ENCODE measurements at regions not wholly inside any gene's neighbourhood (a gene's known extent, or its start where the extent isn't known, plus 50 kb on each side); places are given as distances from the start of the nearest gene placed in this dataset.

DNA sequence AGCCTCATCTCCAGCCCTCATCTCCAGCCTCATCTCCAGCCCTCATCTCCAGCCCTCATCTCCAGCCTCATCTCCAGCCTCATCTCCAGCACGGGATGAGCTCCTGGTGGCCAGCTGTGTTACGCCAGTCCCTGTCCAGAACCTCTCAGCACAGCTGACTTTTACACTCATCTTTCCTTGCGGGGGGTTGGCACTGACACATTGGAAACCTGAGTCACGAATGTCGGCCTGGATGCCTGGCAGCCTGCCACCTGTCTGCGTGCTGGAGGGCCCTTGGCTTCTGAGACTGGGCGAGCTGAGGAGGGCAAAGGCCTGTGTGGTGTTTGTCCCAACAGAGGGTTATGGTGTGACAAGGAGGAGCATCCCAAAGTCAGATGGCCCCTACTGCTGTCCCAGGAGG is 66.1 kb upstream of the HGFAC start:
- Histone ChIP-seq H3K4me2 (no peak overlapping the region), H2AFZ (ENCODE audit: low read depth) (no peak overlapping the region), H3F3A (replicated peaks; ENCODE audit: insufficient read depth) (peaks cover 12% of the 10 kb centered on the region), H3K4me1 (ENCODE audit: control insufficient read depth in 1 of 2, insufficient read depth in 2 of 2, low read depth in 1 of 2, low read length in 1 of 2) (peaks cover 0 to 17% of the 10 kb centered on the region in 2 experiments; a peak in 3 of 4 replicates), H4K20me1 (ENCODE audit: insufficient read depth) (peaks cover 7% of the 10 kb centered on the region), H3K4me3 (ENCODE audit: low read depth in 2 of 2, low read length in 1 of 2) (no peak overlapping the region), H3K9me2 (no peaks in the 10 kb centered on the region), H3K27ac (ENCODE audit: low read depth in 2 of 2, low read length in 1 of 2) (peak overlapping the region in 1 of 2 experiments; percentile 11; a peak in 1 of 4 replicates), H3K36me3 (replicated peaks in 1 of 2; ENCODE audit: control insufficient read depth in 1 of 2, insufficient read depth in 2 of 2, low read length in 1 of 2) (peaks cover 0 to 22% of the 10 kb centered on the region in 2 experiments), H3K9me3 (no peaks in the 10 kb centered on the region), H3K27me3 (ENCODE audit: insufficient read depth) (no peaks in the 10 kb centered on the region), H3K9ac (no peak overlapping the region), H3K79me2 (ENCODE audit: insufficient read depth) (peaks cover 45% of the 10 kb centered on the region)
- 0 out of 2 replicates have a peak, but pooled peaks have one; percentile 28 for TF ChIP-seq RXRA (IDR thresholded peaks at IDR 0.05; ENCODE audit: borderline replicate concordance, low read depth)
- TF ChIP-seq SIN3A (IDR thresholded peaks at IDR 0.05; ENCODE audit: borderline replicate concordance, low read depth, low read length): peak; percentile 56; the same call in 1 of the 2 replicates
- TF ChIP-seq EP300 (IDR thresholded peaks at IDR 0.05; ENCODE audit: borderline replicate concordance in 1 of 2, low read depth in 1 of 2, low read length in 1 of 2): peak in 1 of 2 experiments; percentile 57; a peak in 1 of 4 replicates
- TF ChIP-seq, protein P1, sequence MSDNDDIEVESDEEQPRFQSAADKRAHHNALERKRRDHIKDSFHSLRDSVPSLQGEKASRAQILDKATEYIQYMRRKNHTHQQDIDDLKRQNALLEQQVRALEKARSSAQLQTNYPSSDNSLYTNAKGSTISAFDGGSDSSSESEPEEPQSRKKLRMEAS (IDR thresholded peaks at IDR 0.05; ENCODE audit: low read depth): peak; percentile 54; the same call in 1 of the 2 replicates
- peak; percentile 80 for TF ChIP-seq FOSL2 (IDR thresholded peaks at IDR 0.05; ENCODE audit: borderline replicate concordance, low read depth)
- peak; percentile 91 for TF ChIP-seq TCF12 (IDR thresholded peaks at IDR 0.05)
- TF ChIP-seq NFIC (IDR thresholded peaks at IDR 0.05; ENCODE audit: borderline replicate concordance): peak; percentile 91
- TF ChIP-seq, protein P2, sequence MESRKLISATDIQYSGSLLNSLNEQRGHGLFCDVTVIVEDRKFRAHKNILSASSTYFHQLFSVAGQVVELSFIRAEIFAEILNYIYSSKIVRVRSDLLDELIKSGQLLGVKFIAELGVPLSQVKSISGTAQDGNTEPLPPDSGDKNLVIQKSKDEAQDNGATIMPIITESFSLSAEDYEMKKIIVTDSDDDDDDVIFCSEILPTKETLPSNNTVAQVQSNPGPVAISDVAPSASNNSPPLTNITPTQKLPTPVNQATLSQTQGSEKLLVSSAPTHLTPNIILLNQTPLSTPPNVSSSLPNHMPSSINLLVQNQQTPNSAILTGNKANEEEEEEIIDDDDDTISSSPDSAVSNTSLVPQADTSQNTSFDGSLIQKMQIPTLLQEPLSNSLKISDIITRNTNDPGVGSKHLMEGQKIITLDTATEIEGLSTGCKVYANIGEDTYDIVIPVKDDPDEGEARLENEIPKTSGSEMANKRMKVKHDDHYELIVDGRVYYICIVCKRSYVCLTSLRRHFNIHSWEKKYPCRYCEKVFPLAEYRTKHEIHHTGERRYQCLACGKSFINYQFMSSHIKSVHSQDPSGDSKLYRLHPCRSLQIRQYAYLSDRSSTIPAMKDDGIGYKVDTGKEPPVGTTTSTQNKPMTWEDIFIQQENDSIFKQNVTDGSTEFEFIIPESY (IDR thresholded peaks at IDR 0.05; ENCODE audit: borderline replicate concordance, low read depth): no peak
- TF ChIP-seq JUND (IDR thresholded peaks at IDR 0.05): peak; percentile 62
- no peak for TF ChIP-seq NRF1 (IDR thresholded peaks at IDR 0.05; ENCODE audit: low read depth, low read length)
- no peak for TF ChIP-seq EZH2phosphoT487 (IDR thresholded peaks at IDR 0.05; ENCODE audit: borderline replicate concordance, low read depth)
- TF ChIP-seq, protein P3, sequence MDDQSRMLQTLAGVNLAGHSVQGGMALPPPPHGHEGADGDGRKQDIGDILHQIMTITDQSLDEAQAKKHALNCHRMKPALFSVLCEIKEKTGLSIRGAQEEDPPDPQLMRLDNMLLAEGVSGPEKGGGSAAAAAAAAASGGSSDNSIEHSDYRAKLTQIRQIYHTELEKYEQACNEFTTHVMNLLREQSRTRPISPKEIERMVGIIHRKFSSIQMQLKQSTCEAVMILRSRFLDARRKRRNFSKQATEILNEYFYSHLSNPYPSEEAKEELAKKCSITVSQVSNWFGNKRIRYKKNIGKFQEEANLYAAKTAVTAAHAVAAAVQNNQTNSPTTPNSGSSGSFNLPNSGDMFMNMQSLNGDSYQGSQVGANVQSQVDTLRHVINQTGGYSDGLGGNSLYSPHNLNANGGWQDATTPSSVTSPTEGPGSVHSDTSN (IDR thresholded peaks at IDR 0.05): peak; percentile 87
- peak; percentile 48; the same call in 1 of the 2 replicates for TF ChIP-seq POLR2AphosphoS5 (IDR thresholded peaks at IDR 0.05; ENCODE audit: low read depth, low read length)
- POLR2A ChIA-PET: interaction anchor here (0.6 kb wide), 1 partner anchor 19 kb away, joined by 4 read pairs; no protein-coding TSS in a partner anchor
- peak; percentile 26 for DNase-seq
- CTCF ChIA-PET: interaction anchor here (0.9 kb wide), 1 partner anchor 29 kb away, joined by 3 read pairs; no protein-coding TSS in a partner anchor
- 36% methylated on average over 3 of the region's 7 CpGs for WGBS (ENCODE audit: low lambda C conversion rate)

DNA sequence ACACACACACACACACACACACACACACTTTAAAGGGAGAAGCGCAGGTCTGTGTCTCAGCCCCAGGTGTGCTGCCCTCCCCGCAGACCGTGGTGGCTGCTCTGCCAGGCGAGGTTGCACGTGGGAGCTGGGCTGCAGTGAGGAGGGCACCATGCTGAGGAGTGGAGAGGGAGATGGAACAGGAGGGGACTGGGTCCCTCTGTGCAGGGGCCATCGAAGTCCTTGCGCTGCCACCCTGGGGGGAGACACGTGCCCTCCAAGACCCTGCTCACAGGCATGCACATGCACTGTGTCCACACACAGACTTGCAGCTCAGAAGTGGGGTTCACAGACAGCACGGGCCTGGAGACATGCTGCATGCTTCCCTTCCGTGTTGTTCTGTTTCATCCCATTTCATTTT is 65.5 kb upstream of the HGFAC start:
- Histone ChIP-seq H3K79me2 (ENCODE audit: insufficient read depth) (peaks cover 39% of the 10 kb centered on the region), H2AFZ (ENCODE audit: low read depth) (no peak overlapping the region), H3K9me3 (no peaks in the 10 kb centered on the region), H3K9me2 (no peaks in the 10 kb centered on the region), H3K9ac (no peak overlapping the region), H3F3A (replicated peaks; ENCODE audit: insufficient read depth) (peaks cover 7% of the 10 kb centered on the region), H3K4me2 (no peak overlapping the region), H3K36me3 (replicated peaks in 1 of 2; ENCODE audit: control insufficient read depth in 1 of 2, insufficient read depth in 2 of 2, low read length in 1 of 2) (peaks cover 0 to 22% of the 10 kb centered on the region in 2 experiments), H4K20me1 (ENCODE audit: insufficient read depth) (peaks cover 7% of the 10 kb centered on the region; the same call in 1 of the 2 replicates), H3K27me3 (ENCODE audit: insufficient read depth) (no peaks in the 10 kb centered on the region), H3K4me3 (ENCODE audit: low read depth in 2 of 2, low read length in 1 of 2) (no peak overlapping the region), H3K4me1 (ENCODE audit: control insufficient read depth in 1 of 2, insufficient read depth in 2 of 2, low read depth in 1 of 2, low read length in 1 of 2) (peaks cover 0 to 11% of the 10 kb centered on the region in 2 experiments; a peak in 2 of 4 replicates), H3K27ac (ENCODE audit: low read depth in 2 of 2, low read length in 1 of 2) (peak overlapping the region in 1 of 2 experiments; percentile 11; a peak in 1 of 4 replicates)
- 98% methylated on average over 10 of the region's 10 CpGs for WGBS (ENCODE audit: low lambda C conversion rate)
- no peak for DNase-seq
- POLR2A ChIA-PET: interaction anchor here (0.6 kb wide), 1 partner anchor 19 kb away, joined by 4 read pairs; no protein-coding TSS in a partner anchor
- CTCF ChIA-PET: no interaction called here
- TF ChIP-seq, protein P4, sequence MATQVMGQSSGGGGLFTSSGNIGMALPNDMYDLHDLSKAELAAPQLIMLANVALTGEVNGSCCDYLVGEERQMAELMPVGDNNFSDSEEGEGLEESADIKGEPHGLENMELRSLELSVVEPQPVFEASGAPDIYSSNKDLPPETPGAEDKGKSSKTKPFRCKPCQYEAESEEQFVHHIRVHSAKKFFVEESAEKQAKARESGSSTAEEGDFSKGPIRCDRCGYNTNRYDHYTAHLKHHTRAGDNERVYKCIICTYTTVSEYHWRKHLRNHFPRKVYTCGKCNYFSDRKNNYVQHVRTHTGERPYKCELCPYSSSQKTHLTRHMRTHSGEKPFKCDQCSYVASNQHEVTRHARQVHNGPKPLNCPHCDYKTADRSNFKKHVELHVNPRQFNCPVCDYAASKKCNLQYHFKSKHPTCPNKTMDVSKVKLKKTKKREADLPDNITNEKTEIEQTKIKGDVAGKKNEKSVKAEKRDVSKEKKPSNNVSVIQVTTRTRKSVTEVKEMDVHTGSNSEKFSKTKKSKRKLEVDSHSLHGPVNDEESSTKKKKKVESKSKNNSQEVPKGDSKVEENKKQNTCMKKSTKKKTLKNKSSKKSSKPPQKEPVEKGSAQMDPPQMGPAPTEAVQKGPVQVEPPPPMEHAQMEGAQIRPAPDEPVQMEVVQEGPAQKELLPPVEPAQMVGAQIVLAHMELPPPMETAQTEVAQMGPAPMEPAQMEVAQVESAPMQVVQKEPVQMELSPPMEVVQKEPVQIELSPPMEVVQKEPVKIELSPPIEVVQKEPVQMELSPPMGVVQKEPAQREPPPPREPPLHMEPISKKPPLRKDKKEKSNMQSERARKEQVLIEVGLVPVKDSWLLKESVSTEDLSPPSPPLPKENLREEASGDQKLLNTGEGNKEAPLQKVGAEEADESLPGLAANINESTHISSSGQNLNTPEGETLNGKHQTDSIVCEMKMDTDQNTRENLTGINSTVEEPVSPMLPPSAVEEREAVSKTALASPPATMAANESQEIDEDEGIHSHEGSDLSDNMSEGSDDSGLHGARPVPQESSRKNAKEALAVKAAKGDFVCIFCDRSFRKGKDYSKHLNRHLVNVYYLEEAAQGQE (IDR thresholded peaks at IDR 0.05; ENCODE audit: low read depth, low read length): no peak
- no peak for TF ChIP-seq JUND (IDR thresholded peaks at IDR 0.05)
- TF ChIP-seq CHD2 (IDR thresholded peaks at IDR 0.05; ENCODE audit: low read length, partially characterized antibody): no peak
- no peak for TF ChIP-seq MEF2A (IDR thresholded peaks at IDR 0.05; ENCODE audit: borderline replicate concordance, low read depth)
- TF ChIP-seq, protein P5, sequence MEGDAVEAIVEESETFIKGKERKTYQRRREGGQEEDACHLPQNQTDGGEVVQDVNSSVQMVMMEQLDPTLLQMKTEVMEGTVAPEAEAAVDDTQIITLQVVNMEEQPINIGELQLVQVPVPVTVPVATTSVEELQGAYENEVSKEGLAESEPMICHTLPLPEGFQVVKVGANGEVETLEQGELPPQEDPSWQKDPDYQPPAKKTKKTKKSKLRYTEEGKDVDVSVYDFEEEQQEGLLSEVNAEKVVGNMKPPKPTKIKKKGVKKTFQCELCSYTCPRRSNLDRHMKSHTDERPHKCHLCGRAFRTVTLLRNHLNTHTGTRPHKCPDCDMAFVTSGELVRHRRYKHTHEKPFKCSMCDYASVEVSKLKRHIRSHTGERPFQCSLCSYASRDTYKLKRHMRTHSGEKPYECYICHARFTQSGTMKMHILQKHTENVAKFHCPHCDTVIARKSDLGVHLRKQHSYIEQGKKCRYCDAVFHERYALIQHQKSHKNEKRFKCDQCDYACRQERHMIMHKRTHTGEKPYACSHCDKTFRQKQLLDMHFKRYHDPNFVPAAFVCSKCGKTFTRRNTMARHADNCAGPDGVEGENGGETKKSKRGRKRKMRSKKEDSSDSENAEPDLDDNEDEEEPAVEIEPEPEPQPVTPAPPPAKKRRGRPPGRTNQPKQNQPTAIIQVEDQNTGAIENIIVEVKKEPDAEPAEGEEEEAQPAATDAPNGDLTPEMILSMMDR (IDR thresholded peaks at IDR 0.05): no peak

Data from SK-N-SH (cell line).